Stimulated activated memory B cell treated with anti-CD40 and anti-IgM and Interleukin-4, amounts not matched to agents 10 μg/mL and 1 μg/mL and 100 μg/mL, for 72 hours (primary cell): ENCODE measurements at regions not wholly inside any gene's neighbourhood (a gene's known extent, or its start where the extent isn't known, plus 50 kb on each side); places are given as distances from the start of the nearest gene placed in this dataset.
"Not testable (repeated sequence)": the region's sequence is repeated elsewhere in the genome, so short reads cannot be mapped to it uniquely, and the experiment has no call there.

Source experiments
- ATAC-seq: fragments of 150-1000 bp; cut with Tn5 transposase; 2 replicates; pipeline ENCODE4 v1.10.0; 2021
- H3K27ac Mint-ChIP-seq: one replicate; pipeline ENCODE4 v1.8.0; 2022; ENCODE audit warnings: mild to moderate bottlenecking, mixed read lengths
- H3K27me3 Mint-ChIP-seq: one replicate; pipeline ENCODE4 v1.8.0; 2022; ENCODE audit warnings: mixed read lengths
- H3K36me3 Mint-ChIP-seq: one replicate; pipeline ENCODE4 v1.8.0; 2022; ENCODE audit warnings: mixed read lengths
- H3K4me1 Mint-ChIP-seq: one replicate; pipeline ENCODE4 v1.8.0; 2022; ENCODE audit warnings: mixed read lengths
- H3K4me3 Mint-ChIP-seq: one replicate; pipeline ENCODE4 v1.8.0; 2022; ENCODE audit warnings: mild to moderate bottlenecking, moderate library complexity, mixed read lengths
- H3K9me3 Mint-ChIP-seq: one replicate; pipeline ENCODE4 v1.8.0; 2022; ENCODE audit warnings: mixed read lengths

- Mint-ChIP-seq H3K27ac (no peak overlapping the region), H3K36me3 (no peaks in the 10 kb centered on the region), H3K4me3 (no peak overlapping the region), H3K4me1 (no peaks in the 10 kb centered on the region), H3K27me3 (no peaks in the 10 kb centered on the region), H3K9me3 (peaks cover 2% of the 10 kb centered on the region)
- no peak for ATAC-seq
These were observed 118.3 kb downstream of the RPRM start for GRCh38 chr2:153360239-153360638.

GRCh38 chr2:153354377-153354776 lies 124.2 kb downstream of the RPRM start:
- H3K4me1 Mint-ChIP-seq, result no peaks in the 10 kb centered on the region
- no peak overlapping the region for H3K27ac Mint-ChIP-seq

GRCh38 chr2:153349603-153350002 lies 129.0 kb downstream of the RPRM start:
- Mint-ChIP-seq H3K27ac (no peak overlapping the region), H3K4me3 (no peak overlapping the region), H3K9me3 (peaks cover 12% of the 10 kb centered on the region), H3K4me1 (no peaks in the 10 kb centered on the region), H3K36me3 (no peaks in the 10 kb centered on the region), H3K27me3 (no peaks in the 10 kb centered on the region)
- no peak for ATAC-seq

More at GRCh38 chr2:153354377-153354776, 124.2 kb downstream of the RPRM start:
- Mint-ChIP-seq H3K36me3 (no peaks in the 10 kb centered on the region), H3K9me3 (peaks cover 10% of the 10 kb centered on the region), H3K4me3 (no peak overlapping the region), H3K27me3 (no peaks in the 10 kb centered on the region)
- no peak for ATAC-seq

GRCh38 chr2:153347818-153348495 lies 130.6 kb downstream of the RPRM start:
- Mint-ChIP-seq H3K27ac (no peak overlapping the region), H3K36me3 (no peaks in the 10 kb centered on the region), H3K9me3 (peaks cover 10% of the 10 kb centered on the region), H3K27me3 (no peaks in the 10 kb centered on the region), H3K4me1 (no peaks in the 10 kb centered on the region), H3K4me3 (no peak overlapping the region)
- ATAC-seq, result no peak

GRCh38 chr2:153320879-153321278 lies 157.7 kb downstream of the RPRM start:
- Mint-ChIP-seq H3K27me3 (no peaks in the 10 kb centered on the region), H3K9me3 (peaks cover 7% of the 10 kb centered on the region), H3K36me3 (no peaks in the 10 kb centered on the region), H3K4me3 (no peak overlapping the region), H3K27ac (no peak overlapping the region), H3K4me1 (no peaks in the 10 kb centered on the region)
- ATAC-seq, result no peak

- ATAC-seq, result no peak
- Mint-ChIP-seq H3K36me3 (no peaks in the 10 kb centered on the region), H3K27ac (no peak overlapping the region), H3K4me1 (no peaks in the 10 kb centered on the region), H3K27me3 (no peaks in the 10 kb centered on the region), H3K4me3 (no peak overlapping the region), H3K9me3 (peaks cover 5% of the 10 kb centered on the region)
These were observed 167.1 kb downstream of the RPRM start for GRCh38 chr2:153311432-153311831.

GRCh38 chr2:153308466-153308865 lies 170.1 kb downstream of the RPRM start:
- Mint-ChIP-seq H3K36me3 (no peaks in the 10 kb centered on the region), H3K4me3 (no peak overlapping the region), H3K27me3 (no peaks in the 10 kb centered on the region), H3K27ac (no peak overlapping the region), H3K4me1 (no peaks in the 10 kb centered on the region), H3K9me3 (peaks cover 2% of the 10 kb centered on the region)
- ATAC-seq, result no peak

GRCh38 chr2:153307223-153307622 lies 171.3 kb downstream of the RPRM start:
- Mint-ChIP-seq H3K36me3 (no peaks in the 10 kb centered on the region), H3K4me1 (no peaks in the 10 kb centered on the region), H3K27ac (no peak overlapping the region), H3K9me3 (no peaks in the 10 kb centered on the region), H3K4me3 (no peak overlapping the region), H3K27me3 (no peaks in the 10 kb centered on the region)
- no peak for ATAC-seq

- no peak overlapping the region for H3K4me3 Mint-ChIP-seq
- H3K9me3 Mint-ChIP-seq, result no peaks in the 10 kb centered on the region
- H3K36me3 Mint-ChIP-seq, result no peaks in the 10 kb centered on the region
- no peaks in the 10 kb centered on the region for H3K27me3 Mint-ChIP-seq
- H3K27ac Mint-ChIP-seq, result no peak overlapping the region
- no peaks in the 10 kb centered on the region for H3K4me1 Mint-ChIP-seq
- no peak for ATAC-seq
These were observed 178.8 kb downstream of the RPRM start for GRCh38 chr2:153299809-153300208.

- no peak for ATAC-seq
- Mint-ChIP-seq H3K36me3 (no peaks in the 10 kb centered on the region), H3K27ac (no peak overlapping the region), H3K27me3 (no peaks in the 10 kb centered on the region), H3K9me3 (no peaks in the 10 kb centered on the region), H3K4me3 (no peak overlapping the region), H3K4me1 (no peaks in the 10 kb centered on the region)
These were observed 179.3 kb downstream of the RPRM start for GRCh38 chr2:153299217-153299616.

GRCh38 chr2:153294199-153294786 lies 184.3 kb downstream of the RPRM start:
- Mint-ChIP-seq H3K27me3 (no peaks in the 10 kb centered on the region), H3K4me3 (no peak overlapping the region), H3K36me3 (no peaks in the 10 kb centered on the region), H3K9me3 (no peaks in the 10 kb centered on the region), H3K4me1 (no peaks in the 10 kb centered on the region), H3K27ac (no peak overlapping the region)
- ATAC-seq, result no peak

- no peaks in the 10 kb centered on the region for H3K4me1 Mint-ChIP-seq
- no peaks in the 10 kb centered on the region for H3K27me3 Mint-ChIP-seq
- no peak overlapping the region for H3K4me3 Mint-ChIP-seq
- H3K27ac Mint-ChIP-seq, result no peak overlapping the region
- H3K36me3 Mint-ChIP-seq, result no peaks in the 10 kb centered on the region
- no peak for ATAC-seq
- peaks cover 5% of the 10 kb centered on the region for H3K9me3 Mint-ChIP-seq
These were observed 186.8 kb downstream of the RPRM start for GRCh38 chr2:153291718-153292117.

GRCh38 chr2:153287109-153287801 lies 191.3 kb downstream of the RPRM start:
- no peak for ATAC-seq
- peaks cover 5% of the 10 kb centered on the region for H3K9me3 Mint-ChIP-seq
- H3K36me3 Mint-ChIP-seq, result no peaks in the 10 kb centered on the region

GRCh38 chr2:153268941-153269461 lies 209.6 kb downstream of the RPRM start:
- Mint-ChIP-seq H3K4me1 (no peaks in the 10 kb centered on the region), H3K27me3 (no peaks in the 10 kb centered on the region), H3K36me3 (no peaks in the 10 kb centered on the region), H3K9me3 (peaks cover 12% of the 10 kb centered on the region), H3K4me3 (no peak overlapping the region), H3K27ac (no peak overlapping the region)
- ATAC-seq, result no peak

More at GRCh38 chr2:153287109-153287801, 191.3 kb downstream of the RPRM start:
- H3K27ac Mint-ChIP-seq, result no peak overlapping the region
- no peak overlapping the region for H3K4me3 Mint-ChIP-seq
- no peaks in the 10 kb centered on the region for H3K4me1 Mint-ChIP-seq
- H3K27me3 Mint-ChIP-seq, result no peaks in the 10 kb centered on the region

GRCh38 chr2:153256876-153257275 lies 221.7 kb downstream of the RPRM start:
- not testable (repeated sequence) for H3K9me3 Mint-ChIP-seq, H3K36me3 Mint-ChIP-seq, H3K4me1 Mint-ChIP-seq, H3K27me3 Mint-ChIP-seq, H3K27ac Mint-ChIP-seq, H3K4me3 Mint-ChIP-seq, ATAC-seq

GRCh38 chr2:153246636-153247035 lies 231.9 kb downstream of the RPRM start:
- H3K36me3 Mint-ChIP-seq, H3K4me1 Mint-ChIP-seq, H3K27ac Mint-ChIP-seq, H3K27me3 Mint-ChIP-seq, H3K4me3 Mint-ChIP-seq, ATAC-seq: not testable (repeated sequence)
- peaks cover 12% of the 10 kb centered on the region for H3K9me3 Mint-ChIP-seq
